Fibroblast of villous mesenchyme (primary cell): ENCODE measurements at regions not wholly inside any gene's neighbourhood (a gene's known extent, or its start where the extent isn't known, plus 50 kb on each side); places are given as distances from the start of the nearest gene placed in this dataset.

ENCODE experiments used
- DNase-seq: peaks from one replicate; pipeline ENCODE4 v3.0.0-alpha.2; 2010; ENCODE audit warnings: low read depth
- H3K4me3 ChIP-seq: 2 replicates; pipeline ENCODE4 v1.5.1; 2011; ENCODE audit warnings: low read depth, mild to moderate bottlenecking, low read length
- CTCF ChIP-seq: IDR thresholded peaks from 2 replicates; pipeline ENCODE4 v1.5.1; 2012; ENCODE audit warnings: low read depth, mild to moderate bottlenecking, low read length; ENCODE audit not compliant: insufficient read depth

- TF ChIP-seq CTCF, result no peak
- no peak overlapping the region for H3K4me3 ChIP-seq
- DNase-seq, result no peak
These were observed 300.3 kb upstream of the ID4 start for GRCh38 chr6:19536838-19537237.

GRCh38 chr6:19538096-19538495 lies 299.1 kb upstream of the ID4 start:
- no peak for TF ChIP-seq CTCF
- DNase-seq, result no peak
- no peak overlapping the region for H3K4me3 ChIP-seq

- no peak for DNase-seq
- TF ChIP-seq CTCF, result no peak
- no peak overlapping the region for H3K4me3 ChIP-seq
These were observed 289.7 kb upstream of the ID4 start for GRCh38 chr6:19547507-19547906.

- H3K4me3 ChIP-seq, result no peak overlapping the region
- no peak for TF ChIP-seq CTCF
- no peak for DNase-seq
These were observed 288.1 kb upstream of the ID4 start for GRCh38 chr6:19549109-19549508.

GRCh38 chr6:19550380-19550779 lies 286.8 kb upstream of the ID4 start:
- no peak for DNase-seq
- no peak overlapping the region for H3K4me3 ChIP-seq
- no peak for TF ChIP-seq CTCF

GRCh38 chr6:19551611-19552010 lies 285.6 kb upstream of the ID4 start:
- DNase-seq, result no peak
- TF ChIP-seq CTCF, result no peak
- H3K4me3 ChIP-seq, result no peak overlapping the region

GRCh38 chr6:19552076-19552475 lies 285.1 kb upstream of the ID4 start:
- no peak overlapping the region for H3K4me3 ChIP-seq
- no peak for DNase-seq
- no peak for TF ChIP-seq CTCF
